HG02798 (cell line): ENCODE measurements at regions not wholly inside any gene's neighbourhood (a gene's known extent, or its start where the extent isn't known, plus 50 kb on each side); places are given as distances from the start of the nearest gene placed in this dataset.
"Not testable (repeated sequence)": the region's sequence is repeated elsewhere in the genome, so short reads cannot be mapped to it uniquely, and the experiment has no call there.

Experiments used
- ATAC-seq: cut with Tn5 transposase; IDR thresholded peaks from one replicate; pipeline ENCODE4 v1.9.1; 2021; ENCODE audit warnings: mild to moderate bottlenecking; ENCODE audit not compliant: unreplicated experiment, poor library complexity

DNA sequence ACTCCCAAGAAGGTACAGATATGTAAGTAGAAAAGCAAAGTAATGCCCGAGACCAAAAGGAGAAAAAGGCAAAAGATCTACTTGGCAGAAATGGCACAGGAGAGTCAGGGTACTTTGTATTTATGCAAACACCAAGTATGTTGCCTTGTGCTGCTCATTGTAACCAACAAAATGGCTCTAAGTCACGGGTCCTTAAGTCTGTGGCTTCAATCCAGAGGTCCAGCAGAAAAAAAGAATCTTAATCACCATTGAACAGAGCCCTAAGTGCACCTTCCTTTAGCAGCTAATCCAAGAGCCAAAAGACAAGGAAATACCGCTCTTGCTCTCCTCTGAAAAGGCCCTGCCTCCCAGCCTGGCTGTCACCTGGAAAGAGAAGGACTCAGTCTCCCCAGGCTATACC lies 324.9 kb upstream of the PPARGC1A start:
- ATAC-seq = no peak

GRCh38 chr4:24213961-24214360 lies 324.1 kb upstream of the PPARGC1A start:
- no peak for ATAC-seq

- no peak for ATAC-seq
Measured at GRCh38 chr4:24212642-24213041, 322.8 kb upstream of the PPARGC1A start.

DNA sequence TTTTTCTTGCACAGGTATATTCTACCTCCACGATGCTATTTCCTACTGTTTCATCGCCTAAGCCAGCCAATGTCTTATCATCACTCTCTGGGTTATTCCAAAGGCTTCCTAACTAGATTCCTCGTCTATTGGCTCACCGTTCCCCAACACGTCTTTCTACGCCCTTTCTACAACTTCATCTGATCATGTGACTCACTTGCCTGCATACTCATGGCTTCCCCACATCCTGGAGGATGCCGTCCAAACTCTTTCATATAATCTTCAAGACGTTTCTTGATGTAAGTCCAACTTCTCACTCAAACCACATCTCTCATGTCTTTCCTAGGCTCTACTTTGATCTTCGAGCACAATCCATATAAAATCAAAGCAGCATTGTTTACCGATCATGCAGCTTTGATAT lies 322.0 kb upstream of the PPARGC1A start:
- no peak for ATAC-seq

DNA sequence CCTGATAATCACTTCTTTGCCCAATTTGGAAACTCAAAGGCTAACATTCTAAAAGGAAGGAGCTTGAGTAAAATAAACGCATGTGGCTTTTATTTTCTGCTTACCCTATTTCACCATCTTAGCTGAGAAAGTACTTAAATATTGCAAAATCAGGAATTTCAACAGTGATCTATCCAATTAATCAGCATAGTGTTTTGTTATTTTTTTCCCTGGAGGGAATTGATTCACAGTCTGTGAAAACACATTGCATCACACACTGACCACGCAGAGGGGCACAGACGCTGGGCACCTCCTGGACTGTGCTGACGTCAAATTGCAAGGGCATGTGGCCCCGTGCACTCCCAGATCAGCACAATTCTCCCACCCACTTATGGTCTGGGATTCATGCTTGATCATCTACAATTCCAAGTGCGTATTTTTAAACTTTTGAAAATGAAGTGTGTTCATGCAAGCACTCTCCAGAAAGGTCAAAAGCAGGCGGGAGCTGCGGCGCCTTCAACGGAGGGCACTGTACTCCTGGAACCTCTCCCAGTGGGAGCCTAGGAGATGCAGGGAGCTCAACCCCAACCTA lies 320.6 kb upstream of the PPARGC1A start:
- ATAC-seq = no peak

DNA sequence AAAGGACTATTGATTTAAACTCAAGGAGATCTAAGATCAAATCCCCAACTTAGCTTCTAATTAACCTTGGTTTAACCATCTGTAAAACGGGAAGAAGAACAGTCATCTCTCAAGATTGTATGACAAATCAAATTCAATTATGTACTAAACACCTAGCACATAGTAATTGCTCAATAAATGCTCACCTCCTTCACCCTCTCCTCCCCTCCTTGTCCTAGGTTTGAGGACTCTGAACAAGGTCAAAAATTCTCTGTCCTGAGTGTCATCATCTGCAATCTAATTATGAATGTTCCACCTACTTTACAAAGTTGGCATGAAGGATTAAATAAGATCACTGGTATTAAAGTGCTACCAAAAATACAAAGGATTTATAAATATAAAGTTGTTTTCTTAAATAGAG lies 320.1 kb upstream of the PPARGC1A start:
- ATAC-seq = no peak

DNA sequence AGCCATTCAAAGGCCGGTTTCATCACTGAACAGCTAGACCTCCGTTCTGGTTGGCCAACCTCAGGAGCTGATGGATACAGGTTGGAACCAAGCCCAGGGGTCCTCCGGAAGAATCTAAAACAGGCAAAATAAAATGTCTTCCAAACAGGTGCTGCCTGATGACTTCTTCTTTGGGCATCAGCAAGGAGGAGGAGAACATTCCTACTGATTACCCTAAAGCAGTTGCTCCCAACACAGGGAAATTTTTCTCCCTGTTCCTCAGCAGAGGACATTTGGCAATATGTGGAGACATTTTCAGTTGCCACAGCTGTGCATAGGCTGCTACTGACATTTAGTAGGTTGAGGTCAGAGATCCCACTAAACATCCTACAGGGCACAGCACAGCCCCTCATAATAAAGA lies 319.3 kb upstream of the PPARGC1A start:
- no peak for ATAC-seq

DNA sequence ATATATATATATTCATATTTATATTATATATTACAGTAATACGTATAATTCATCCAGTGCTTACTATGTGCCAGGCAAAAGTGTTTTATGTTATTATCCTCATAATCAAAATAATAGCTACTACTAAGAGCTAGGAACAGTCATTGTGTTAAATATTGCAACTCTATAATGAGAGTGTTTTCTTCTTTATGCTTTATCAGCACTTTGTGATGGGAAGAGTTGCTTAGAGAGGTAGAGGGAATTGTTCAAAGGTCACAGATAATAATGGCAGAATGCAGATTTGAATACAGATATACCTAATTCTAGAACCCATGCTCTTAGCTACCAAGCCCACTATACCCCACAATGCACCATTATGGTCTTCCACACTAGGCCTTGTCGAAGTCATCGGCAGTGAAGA lies 318.8 kb upstream of the PPARGC1A start:
- no peak for ATAC-seq

DNA sequence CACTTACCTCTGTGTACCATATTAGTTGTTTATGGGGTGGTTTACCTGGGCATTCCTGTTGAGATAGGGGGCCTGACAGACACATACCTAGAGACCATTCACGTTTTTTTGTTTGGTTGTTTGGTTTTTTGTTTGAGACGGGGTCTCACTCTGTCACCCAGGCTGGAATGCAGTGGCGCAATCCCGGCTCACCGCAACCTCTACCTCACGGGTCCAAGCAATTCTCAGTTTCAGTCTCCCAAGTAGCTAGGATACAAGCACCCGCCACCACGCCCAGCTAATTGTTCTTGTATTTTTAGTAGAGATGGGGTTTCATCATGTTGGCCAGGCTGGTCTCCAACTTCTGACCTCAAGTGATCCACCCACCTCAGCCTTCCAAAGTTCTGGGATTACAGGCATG lies 314.9 kb upstream of the PPARGC1A start:
- not testable (repeated sequence) for ATAC-seq

- no peak for ATAC-seq
Measured at GRCh38 chr4:24203926-24204325, 314.1 kb upstream of the PPARGC1A start.

- ATAC-seq = no peak
Measured at GRCh38 chr4:24202579-24202978, 312.7 kb upstream of the PPARGC1A start.

DNA sequence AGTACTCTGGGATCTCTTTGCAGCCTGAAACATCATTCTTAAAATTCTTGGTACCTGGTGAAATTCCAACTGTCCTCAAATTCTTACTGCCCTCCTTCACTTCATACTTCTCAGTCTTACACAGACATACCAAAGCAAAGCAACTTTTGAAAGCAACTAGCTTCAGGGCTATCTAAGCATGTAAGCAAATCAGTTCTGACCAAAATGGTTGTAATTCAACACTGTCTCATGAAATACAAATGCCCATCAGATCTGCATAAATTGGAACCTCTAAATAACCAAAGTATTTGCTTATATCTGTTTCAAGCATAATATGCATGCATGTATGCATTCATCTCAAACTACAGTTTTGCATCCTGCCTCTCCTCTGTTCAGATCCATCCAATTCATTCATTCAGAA lies 308.1 kb upstream of the PPARGC1A start:
- no peak for ATAC-seq

DNA sequence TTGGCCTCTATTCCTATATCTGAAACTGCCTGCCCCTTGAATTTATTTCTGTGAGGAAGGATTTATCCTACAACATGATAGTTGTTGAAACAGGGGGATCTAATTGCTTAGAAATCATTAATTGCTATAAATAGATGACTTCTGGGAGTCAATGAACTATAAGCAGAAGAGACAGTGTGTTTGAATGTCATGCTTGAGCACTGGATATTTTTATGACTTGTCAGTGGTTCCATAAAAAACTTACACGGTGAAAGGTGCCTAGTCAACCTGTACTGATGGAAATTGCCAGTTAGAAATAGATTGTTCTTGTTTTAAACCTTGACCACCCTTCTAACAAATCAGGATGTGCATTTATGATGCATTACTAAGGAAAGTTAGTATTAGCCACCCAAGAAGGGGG lies 306.9 kb upstream of the PPARGC1A start:
- no peak for ATAC-seq

DNA sequence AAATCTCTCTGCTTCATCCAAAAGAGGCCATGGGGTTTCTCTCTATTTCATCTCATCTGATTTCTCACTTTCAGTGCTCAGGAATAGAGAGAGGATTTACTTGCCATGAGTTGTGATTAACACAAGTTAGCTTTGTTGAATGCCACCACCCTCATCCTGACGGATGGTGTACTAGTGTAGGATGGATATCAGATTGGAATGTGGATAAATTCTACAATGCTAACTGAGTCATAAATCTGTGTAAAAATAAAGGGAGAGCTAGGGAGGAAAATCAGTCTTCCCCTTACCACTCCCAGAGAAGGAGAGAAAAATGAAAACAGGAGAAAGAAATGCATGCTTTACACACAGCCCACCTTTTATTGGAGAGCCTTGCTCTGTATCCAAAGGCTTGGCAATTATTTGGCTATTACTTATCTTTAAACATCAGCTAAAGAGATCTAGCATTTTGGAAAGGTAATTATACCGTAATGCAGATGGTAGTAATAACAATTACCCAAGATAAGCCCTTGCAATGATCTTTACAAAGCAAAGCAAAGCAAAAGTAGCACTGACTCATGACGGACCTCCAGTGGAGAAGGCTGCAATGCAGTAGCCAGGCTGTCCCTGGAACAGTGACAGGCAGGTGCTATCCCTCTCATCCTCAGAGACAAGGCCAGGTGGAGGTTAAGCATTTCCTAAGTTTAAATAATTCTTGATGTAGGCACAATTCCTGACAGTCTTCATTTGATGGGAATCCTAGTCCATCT lies 306.3 kb upstream of the PPARGC1A start:
- ATAC-seq = no peak

DNA sequence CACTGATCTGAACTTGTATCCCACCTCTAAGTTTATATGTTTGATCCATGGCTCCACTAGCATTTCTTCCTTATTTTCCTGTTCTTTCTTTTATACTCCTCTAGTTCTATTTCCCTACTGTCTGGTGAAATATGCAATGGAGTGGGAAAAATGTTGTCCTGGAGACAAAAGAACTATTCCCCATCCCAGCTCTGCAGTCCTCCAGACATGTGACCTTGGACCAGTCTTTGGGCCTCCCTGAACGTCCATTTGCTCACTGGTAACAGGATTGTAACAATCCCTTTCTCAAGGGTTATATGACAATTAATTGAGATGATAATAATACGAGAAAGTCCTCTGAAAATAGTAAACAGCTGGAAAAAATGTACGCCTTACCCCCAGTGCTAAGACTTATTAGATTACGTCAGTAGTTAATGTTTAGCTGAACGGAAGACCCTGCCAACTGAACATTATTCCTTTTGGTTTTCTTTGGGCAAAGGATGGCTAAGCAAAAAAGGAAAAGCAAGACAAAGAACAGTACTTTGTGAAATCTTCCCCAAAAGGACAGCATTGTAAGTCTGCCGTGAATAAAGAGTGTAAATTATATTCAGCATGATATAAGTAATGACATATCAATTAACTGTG lies 302.3 kb upstream of the PPARGC1A start:
- ATAC-seq = no peak

GRCh38 chr4:24190761-24191695 lies 301.2 kb upstream of the PPARGC1A start:
- ATAC-seq = no peak

GRCh38 chr4:24188459-24188858 lies 298.6 kb upstream of the PPARGC1A start:
- ATAC-seq = no peak

DNA sequence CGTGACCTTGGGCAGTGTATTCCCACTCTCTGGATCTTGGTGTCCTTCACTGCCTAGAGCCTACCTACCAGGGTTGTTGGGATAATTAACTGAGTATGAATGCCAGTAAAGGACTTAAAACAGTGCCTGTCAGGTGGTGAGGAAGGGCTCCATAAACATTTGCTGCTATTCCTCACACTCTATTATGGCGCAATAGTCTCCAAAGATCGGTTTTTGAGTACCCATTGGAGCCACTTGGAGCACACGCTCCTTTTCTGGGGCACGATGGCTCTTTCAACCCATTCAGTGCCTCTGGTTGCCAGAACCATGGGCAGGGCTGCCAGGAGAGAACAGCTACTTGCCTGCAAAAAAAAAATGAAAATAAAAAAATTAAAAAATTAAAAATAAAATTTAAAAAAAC lies 296.6 kb upstream of the PPARGC1A start:
- no peak for ATAC-seq

DNA sequence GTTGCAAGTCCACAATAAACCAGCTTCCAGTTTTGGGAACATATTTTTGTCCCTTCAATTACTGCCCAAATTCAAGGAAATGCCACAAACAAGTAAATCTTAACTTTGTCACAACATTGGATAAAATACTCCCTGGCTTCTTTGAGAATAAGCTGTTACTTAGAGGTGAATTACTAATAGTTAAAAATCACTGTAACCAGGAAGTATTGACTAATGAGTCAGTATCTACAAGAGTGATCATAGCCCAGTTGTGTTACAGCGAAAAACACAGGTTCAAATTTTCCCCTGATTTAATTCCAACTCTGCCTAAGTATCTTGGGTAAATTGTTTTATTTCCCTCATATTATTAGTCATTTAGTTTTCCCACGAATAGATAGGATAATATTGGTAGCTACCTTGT lies 291.2 kb upstream of the PPARGC1A start:
- no peak for ATAC-seq

- ATAC-seq = no peak
Measured at GRCh38 chr4:24180586-24180985, 290.7 kb upstream of the PPARGC1A start.
